A673 (cell line): ENCODE measurements at regions not wholly inside any gene's neighbourhood (a gene's known extent, or its start where the extent isn't known, plus 50 kb on each side); places are given as distances from the start of the nearest gene placed in this dataset.

Experiments
- BruUV-seq: library from RNA; stranded (reverse); fragments of 400-500 nt; replicated peaks from 2 replicates; lab custom pipeline; 2021; lab: Mats Ljungman, UMichigan
- CTCF ChIA-PET: fragments of 300-600 bp; sonication (Branson Sonifier 250); formaldehyde crosslinking; loops from one replicate; lab custom pipeline; 2022; ENCODE audit warnings: antibody characterized with exemption; lab: Charles Lee
- POLR2A ChIA-PET: fragments of 300-600 bp; sonication (Branson Sonifier 250); formaldehyde crosslinking; loops from one replicate; lab custom pipeline; 2022; ENCODE audit warnings: antibody characterized with exemption; ENCODE audit not compliant: low non-redundant PET; lab: Charles Lee
- DNase-seq: peaks from one replicate; pipeline ENCODE4 v3.0.0-alpha.2; 2015; ENCODE audit warnings: low spot score
- H3K27ac ChIP-seq: fragments of 200-600 bp; sonication (generic); 2 replicates; pipeline ENCODE4 v1.5.1; 2016; ENCODE audit warnings: mixed run types, low read depth, mild to moderate bottlenecking, mixed read lengths, antibody characterized with exemption, low read length; ENCODE audit not compliant: poor library complexity, severe bottlenecking
- H3K27me3 ChIP-seq: fragments of 200-600 bp; sonication (generic); replicated peaks from 2 replicates; pipeline ENCODE4 v1.6.1; 2017; ENCODE audit warnings: mixed run types, low read depth, mild to moderate bottlenecking, mixed read lengths, antibody characterized with exemption, low read length; ENCODE audit not compliant: insufficient read depth, poor library complexity
- H3K36me3 ChIP-seq: fragments of 200-600 bp; sonication (generic); 2 replicates; pipeline ENCODE4 v1.6.1; 2016; ENCODE audit warnings: mixed run types, mild to moderate bottlenecking, mixed read lengths, antibody characterized with exemption, low read length; ENCODE audit not compliant: insufficient read depth, poor library complexity, severe bottlenecking
- H3K4me1 ChIP-seq: fragments of 200-600 bp; sonication (generic); 2 replicates; pipeline ENCODE4 v1.6.1; 2017; ENCODE audit warnings: mixed run types, mild to moderate bottlenecking, mixed read lengths, antibody characterized with exemption, low read length; ENCODE audit not compliant: insufficient read depth, poor library complexity, severe bottlenecking
- H3K4me3 ChIP-seq: fragments of 200-600 bp; sonication (generic); 2 replicates; pipeline ENCODE4 v1.5.1; 2016; ENCODE audit warnings: low read depth, mixed run types, mild to moderate bottlenecking, mixed read lengths, low read length; ENCODE audit not compliant: poor library complexity, severe bottlenecking
- H3K9me3 ChIP-seq: fragments of 200-600 bp; sonication (generic); 2 replicates; pipeline ENCODE4 v1.6.1; 2016; ENCODE audit warnings: mixed run types, low read depth, mild to moderate bottlenecking, mixed read lengths, antibody characterized with exemption, low read length; ENCODE audit not compliant: poor library complexity, severe bottlenecking
- EZH2 ChIP-seq: fragments of 200-600 bp; sonication (generic); IDR thresholded peaks from 2 replicates; pipeline ENCODE4 v1.6.1; 2017; ENCODE audit warnings: borderline replicate concordance, low read depth, mild to moderate bottlenecking, mixed read lengths, antibody characterized with exemption, low read length; ENCODE audit not compliant: poor library complexity, severe bottlenecking
- intact Hi-C: fragments of 100-400 bp; cut with micrococcal nuclease; formaldehyde crosslinking; loops from one replicate; pipeline ENCODE4 v1.10.0; 2022; ENCODE audit not compliant: unreplicated experiment
- TF ChIP-seq, protein P1 (sequence below): fragments of 300-800, 200-600 bp; sonication (generic); conservative IDR thresholded peaks from 2 replicates; pipeline ENCODE4 v1.5.1; 2017; ENCODE audit warnings: low read depth, mild to moderate bottlenecking, antibody characterized with exemption, low read length, moderate library complexity, mixed read lengths

- intact Hi-C loops = no loop called here
- peaks cover 5% of the 10 kb centered on the region for H3K27me3 ChIP-seq
- H3K36me3 ChIP-seq = no peaks in the 10 kb centered on the region
- TF ChIP-seq, protein P1, sequence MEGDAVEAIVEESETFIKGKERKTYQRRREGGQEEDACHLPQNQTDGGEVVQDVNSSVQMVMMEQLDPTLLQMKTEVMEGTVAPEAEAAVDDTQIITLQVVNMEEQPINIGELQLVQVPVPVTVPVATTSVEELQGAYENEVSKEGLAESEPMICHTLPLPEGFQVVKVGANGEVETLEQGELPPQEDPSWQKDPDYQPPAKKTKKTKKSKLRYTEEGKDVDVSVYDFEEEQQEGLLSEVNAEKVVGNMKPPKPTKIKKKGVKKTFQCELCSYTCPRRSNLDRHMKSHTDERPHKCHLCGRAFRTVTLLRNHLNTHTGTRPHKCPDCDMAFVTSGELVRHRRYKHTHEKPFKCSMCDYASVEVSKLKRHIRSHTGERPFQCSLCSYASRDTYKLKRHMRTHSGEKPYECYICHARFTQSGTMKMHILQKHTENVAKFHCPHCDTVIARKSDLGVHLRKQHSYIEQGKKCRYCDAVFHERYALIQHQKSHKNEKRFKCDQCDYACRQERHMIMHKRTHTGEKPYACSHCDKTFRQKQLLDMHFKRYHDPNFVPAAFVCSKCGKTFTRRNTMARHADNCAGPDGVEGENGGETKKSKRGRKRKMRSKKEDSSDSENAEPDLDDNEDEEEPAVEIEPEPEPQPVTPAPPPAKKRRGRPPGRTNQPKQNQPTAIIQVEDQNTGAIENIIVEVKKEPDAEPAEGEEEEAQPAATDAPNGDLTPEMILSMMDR = no peak
- no peak for TF ChIP-seq EZH2
- H3K4me3 ChIP-seq = no peak overlapping the region
- no TSS peak for BruUV-seq
- no peaks in the 10 kb centered on the region for H3K4me1 ChIP-seq
- H3K27ac ChIP-seq = no peak overlapping the region
- ChIA-PET CTCF (no interaction called here), POLR2A (no interaction called here)
- no peak for DNase-seq
- H3K9me3 ChIP-seq = no peaks in the 10 kb centered on the region
These were observed 116.3 kb upstream of the ERG start for GRCh38 chr21:38614558-38614957.

DNA sequence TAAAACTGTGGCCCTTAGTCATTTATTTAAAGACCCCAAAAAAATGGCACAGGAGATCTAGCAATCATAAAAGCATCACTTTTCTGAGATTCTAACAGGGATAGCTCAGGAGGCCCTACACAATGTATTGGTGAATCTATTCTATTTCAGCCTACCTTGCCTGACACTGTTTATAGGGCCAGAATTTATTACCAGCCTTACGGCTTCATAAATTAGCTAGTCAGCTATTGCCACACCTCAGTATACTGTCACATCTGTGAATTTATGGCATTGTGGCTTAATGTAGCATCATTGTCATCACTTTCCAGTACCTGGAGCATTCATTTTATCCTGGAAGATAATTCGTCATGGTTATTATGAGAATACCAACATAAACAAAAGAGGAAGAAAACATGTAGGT is 121.2 kb upstream of the ERG start:
- intact Hi-C loops = no loop called here
- DNase-seq = no peak
- ChIA-PET POLR2A (no interaction called here), CTCF (no interaction called here)
- Histone ChIP-seq H3K27ac (no peak overlapping the region), H3K4me3 (no peak overlapping the region), H3K36me3 (no peaks in the 10 kb centered on the region), H3K27me3 (no peaks in the 10 kb centered on the region), H3K4me1 (no peaks in the 10 kb centered on the region), H3K9me3 (no peaks in the 10 kb centered on the region)
- no TSS peak for BruUV-seq
- TF ChIP-seq EZH2 = no peak

- H3K36me3 ChIP-seq = no peaks in the 10 kb centered on the region
- POLR2A ChIA-PET = no interaction called here
- no peaks in the 10 kb centered on the region for H3K9me3 ChIP-seq
- H3K4me3 ChIP-seq = no peak overlapping the region
- intact Hi-C loops = no loop called here
- CTCF ChIA-PET = no interaction called here
- TF ChIP-seq, protein P1 = no peak
- TF ChIP-seq EZH2 = no peak
- H3K4me1 ChIP-seq = no peaks in the 10 kb centered on the region
- H3K27me3 ChIP-seq = no peaks in the 10 kb centered on the region
- H3K27ac ChIP-seq = no peak overlapping the region
- no peak for DNase-seq
- no TSS peak for BruUV-seq
These were observed 121.8 kb upstream of the ERG start for GRCh38 chr21:38619992-38620479.

DNA sequence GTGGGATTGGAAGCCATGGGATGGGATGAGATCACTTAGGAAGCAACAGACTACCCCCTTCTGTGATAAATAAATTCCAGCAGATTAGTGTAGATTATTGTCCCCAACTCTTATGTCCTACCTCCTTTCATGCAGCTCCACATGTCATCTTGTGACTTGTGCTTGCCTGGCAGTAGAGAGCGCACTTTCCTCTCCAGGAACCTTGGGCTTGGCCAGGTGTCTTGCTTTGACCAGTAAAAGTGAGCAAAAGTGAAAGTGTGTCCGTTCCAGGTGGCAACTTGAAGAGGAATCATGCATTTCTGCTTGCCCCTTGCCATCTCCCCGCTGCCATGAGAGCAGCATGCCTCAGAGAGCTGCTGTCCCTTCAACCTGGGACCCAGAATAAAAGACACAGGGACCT is 122.9 kb upstream of the ERG start:
- DNase-seq = no peak
- intact Hi-C loops = no loop called here
- H3K9me3 ChIP-seq = no peaks in the 10 kb centered on the region
- TF ChIP-seq EZH2 = no peak
- TF ChIP-seq, protein P1 = no peak
- H3K4me3 ChIP-seq = no peak overlapping the region
- no peaks in the 10 kb centered on the region for H3K4me1 ChIP-seq
- ChIA-PET CTCF (no interaction called here), POLR2A (no interaction called here)
- H3K27ac ChIP-seq = no peak overlapping the region
- H3K36me3 ChIP-seq = no peaks in the 10 kb centered on the region
- H3K27me3 ChIP-seq = no peaks in the 10 kb centered on the region
- BruUV-seq = no TSS peak
